ENCODE measurements at regions not wholly inside any gene's neighbourhood (a gene's known extent, or its start where the extent isn't known, plus 50 kb on each side); places are given as distances from the start of the nearest gene placed in this dataset.

DNA sequence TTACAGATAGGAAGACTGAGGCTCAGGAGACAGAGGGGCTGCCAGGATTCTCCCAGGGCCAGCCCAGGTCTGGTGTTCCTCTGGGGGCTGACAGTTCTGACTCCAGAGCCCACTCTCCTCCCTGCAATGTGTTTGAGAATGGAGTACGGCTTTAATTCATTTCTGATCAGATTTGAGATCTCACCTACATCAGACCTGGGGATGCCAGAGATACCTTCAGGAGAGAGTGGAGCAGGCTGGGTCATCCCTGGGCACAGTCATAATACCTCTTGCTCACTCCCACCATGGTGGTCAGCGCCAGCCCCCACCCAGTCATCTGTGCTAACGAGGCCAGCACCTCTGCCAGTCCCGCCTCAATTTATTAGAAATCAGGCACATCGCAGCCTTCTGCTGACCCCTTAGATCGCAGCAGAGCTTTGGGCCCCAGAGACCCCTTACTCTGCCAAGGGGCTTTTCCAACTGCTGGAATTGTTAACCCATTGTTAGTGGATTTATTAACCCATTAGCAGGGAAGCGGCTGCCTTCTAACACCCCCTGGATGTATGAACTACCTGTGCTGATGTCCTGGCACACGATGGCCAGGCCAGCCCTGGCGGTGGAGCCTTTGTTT lies 352.1 kb downstream of the MATN1 start:
- Histone ChIP-seq H3K9me3 (no peaks in the 10 kb centered on the region), H3K4me1 (ENCODE audit: control insufficient read depth in 1 of 2, insufficient read depth in 1 of 2, low read depth in 1 of 2, low read length in 1 of 2) (no peaks in the 10 kb centered on the region), H3K4me3 (ENCODE audit: low read depth in 1 of 2, low read length in 1 of 2) (no peak overlapping the region), H3K27me3 (no peaks in the 10 kb centered on the region), H3K36me3 (no peaks in the 10 kb centered on the region), H3K27ac (no peak overlapping the region)
- no peak for TF ChIP-seq CTCF (IDR thresholded peaks at IDR 0.05)

DNA sequence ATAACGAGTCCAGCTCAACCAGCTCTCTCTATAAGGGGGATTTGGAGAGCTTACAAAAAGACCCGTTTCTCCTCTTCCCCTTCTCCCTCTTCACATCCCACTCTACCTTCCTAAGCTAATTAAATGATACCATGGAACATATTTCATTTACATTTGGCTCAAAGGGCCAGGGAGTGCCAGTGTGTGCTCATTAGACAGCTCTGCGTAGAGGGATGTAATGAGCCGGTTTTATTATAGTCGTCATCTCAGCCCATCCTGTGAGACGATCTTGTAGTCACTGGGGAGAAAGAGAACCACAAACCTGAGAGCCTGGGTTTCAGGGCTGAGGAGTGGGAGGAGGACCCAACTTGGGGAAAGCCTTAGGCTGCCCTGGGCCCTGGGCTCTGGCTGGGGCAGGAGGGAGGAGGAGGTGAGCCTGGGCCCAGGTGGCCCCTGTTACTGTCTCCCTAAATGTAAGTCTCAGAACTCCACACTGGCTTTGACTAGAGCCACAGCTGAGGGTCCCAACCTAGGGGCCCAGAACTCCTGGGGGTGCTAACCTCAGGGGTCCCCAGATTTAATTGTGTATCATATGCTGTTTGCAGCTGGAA lies 354.6 kb downstream of the MATN1 start:
- Histone ChIP-seq H3K4me1 (ENCODE audit: control insufficient read depth in 1 of 2, insufficient read depth in 1 of 2, low read depth in 1 of 2, low read length in 1 of 2) (no peaks in the 10 kb centered on the region), H3K27ac (no peak overlapping the region), H3K36me3 (no peaks in the 10 kb centered on the region), H3K9me3 (no peaks in the 10 kb centered on the region), H3K27me3 (peaks cover 3% of the 10 kb centered on the region), H3K4me3 (ENCODE audit: low read depth in 1 of 2, low read length in 1 of 2) (no peak overlapping the region)
- TF ChIP-seq CTCF (IDR thresholded peaks at IDR 0.05), result no peak

DNA sequence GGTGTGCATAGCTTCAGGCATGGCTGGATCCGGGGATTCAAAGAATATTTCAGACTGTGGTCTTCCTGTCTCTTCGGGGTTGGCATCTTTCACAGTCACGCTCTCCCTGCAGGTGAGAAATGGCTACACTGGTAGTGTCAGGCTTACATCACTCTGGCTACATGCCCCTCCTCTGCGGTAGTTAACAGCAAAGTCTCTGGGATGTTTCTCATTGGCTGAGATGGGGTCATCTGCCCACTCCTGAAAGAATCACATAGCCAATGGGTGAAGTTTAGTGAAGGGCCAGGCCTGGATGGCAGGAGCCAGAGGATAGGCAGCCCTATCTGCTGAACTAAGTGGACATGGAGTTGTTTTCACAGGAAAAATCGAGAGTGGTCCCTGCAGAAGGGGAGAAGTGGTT lies 356.5 kb downstream of the MATN1 start:
- TF ChIP-seq CTCF (IDR thresholded peaks at IDR 0.05), result no peak
- H3K4me1 ChIP-seq (ENCODE audit: control insufficient read depth in 1 of 2, insufficient read depth in 1 of 2, low read depth in 1 of 2, low read length in 1 of 2), result no peaks in the 10 kb centered on the region

GRCh38 chr1:30366199-30366598 lies 357.2 kb downstream of the MATN1 start:
- H3K4me3 ChIP-seq (ENCODE audit: low read depth in 1 of 2, low read length in 1 of 2), result no peak overlapping the region
- no peak overlapping the region for H3K27ac ChIP-seq
- no peaks in the 10 kb centered on the region for H3K9me3 ChIP-seq
- peaks cover 3% of the 10 kb centered on the region for H3K27me3 ChIP-seq
- no peaks in the 10 kb centered on the region for H3K4me1 ChIP-seq (ENCODE audit: control insufficient read depth in 1 of 2, insufficient read depth in 1 of 2, low read depth in 1 of 2, low read length in 1 of 2)
- no peaks in the 10 kb centered on the region for H3K36me3 ChIP-seq
- TF ChIP-seq CTCF (IDR thresholded peaks at IDR 0.05), result no peak

More for the DNA sequence above, 356.5 kb downstream of the MATN1 start:
- H3K27ac ChIP-seq, result no peak overlapping the region
- no peak overlapping the region for H3K4me3 ChIP-seq (ENCODE audit: low read depth in 1 of 2, low read length in 1 of 2)
- H3K27me3 ChIP-seq, result peaks cover 3% of the 10 kb centered on the region
- no peaks in the 10 kb centered on the region for H3K9me3 ChIP-seq
- H3K36me3 ChIP-seq, result no peaks in the 10 kb centered on the region

- no peaks in the 10 kb centered on the region for H3K9me3 ChIP-seq
- H3K36me3 ChIP-seq, result no peaks in the 10 kb centered on the region
- peaks cover 3% of the 10 kb centered on the region for H3K27me3 ChIP-seq
- H3K4me1 ChIP-seq (ENCODE audit: control insufficient read depth in 1 of 2, insufficient read depth in 1 of 2, low read depth in 1 of 2, low read length in 1 of 2), result no peaks in the 10 kb centered on the region
- no peak for TF ChIP-seq CTCF (IDR thresholded peaks at IDR 0.05)
- H3K27ac ChIP-seq, result no peak overlapping the region
- no peak overlapping the region for H3K4me3 ChIP-seq (ENCODE audit: low read depth in 1 of 2, low read length in 1 of 2)
Observed at GRCh38 chr1:30365596-30365995, 357.8 kb downstream of the MATN1 start.
